Brain microvascular endothelial cell (primary cell): ENCODE measurements at regions not wholly inside any gene's neighbourhood (a gene's known extent, or its start where the extent isn't known, plus 50 kb on each side); places are given as distances from the start of the nearest gene placed in this dataset.

Experiments used
- DNase-seq: peaks from one replicate; pipeline ENCODE4 v3.0.0-alpha.2; 2020
- H3K27ac ChIP-seq: fragments of 250-450 bp; sonication (Bioruptor Pico); 2 replicates; pipeline ENCODE4 v1.5.1; 2020; ENCODE audit warnings: mild to moderate bottlenecking, moderate library complexity
- H3K27me3 ChIP-seq: fragments of 250-450 bp; sonication (Bioruptor Pico); replicated peaks from 2 replicates; pipeline ENCODE4 v1.5.1; 2020; ENCODE audit warnings: mild to moderate bottlenecking
- H3K36me3 ChIP-seq: fragments of 250-450 bp; sonication (Bioruptor Pico); replicated peaks from 2 replicates; pipeline ENCODE4 v1.5.1; 2020; ENCODE audit warnings: mild to moderate bottlenecking
- H3K4me3 ChIP-seq: 2 replicates; pipeline ENCODE4 v1.5.1; 2011; ENCODE audit warnings: low read depth, mild to moderate bottlenecking, control low read depth, low read length, moderate library complexity
- in situ Hi-C: cut with HindIII; loops from 2 replicates; pipeline ENCODE4 v1.10.0; 2017; ENCODE audit warnings: low sequenced_read_pairs, low pct_ligation_motif_present
- TF ChIP-seq, protein P1 (sequence below): IDR thresholded peaks from 2 replicates; pipeline ENCODE4 v1.5.1; 2011; ENCODE audit warnings: low read depth, mild to moderate bottlenecking, moderate library complexity, low read length, control low read depth, inconsistent platforms; ENCODE audit errors: missing control alignments

DNA sequence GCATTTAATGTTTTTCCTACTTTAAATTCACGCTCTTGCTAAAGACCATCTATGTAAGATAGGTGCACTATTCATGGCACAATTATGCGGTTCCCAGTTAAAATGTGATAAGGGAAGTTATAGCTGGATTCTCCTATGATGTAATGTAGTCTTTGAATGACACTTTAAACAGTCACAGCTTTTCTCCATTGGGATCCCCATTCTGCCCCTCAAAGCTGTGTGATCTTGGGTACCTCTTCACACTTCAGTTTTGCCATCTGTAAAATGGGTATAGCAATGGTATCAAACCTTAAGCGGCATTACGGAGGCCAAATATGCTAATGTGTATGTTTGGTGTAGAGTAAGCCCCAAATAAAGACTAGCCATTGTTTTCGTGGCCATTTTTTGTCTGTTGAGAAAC is 64.7 kb upstream of the ZNF217 start:
- no peaks in the 10 kb centered on the region for H3K36me3 ChIP-seq
- in situ Hi-C loops, result no loop called here
- no peak overlapping the region for H3K4me3 ChIP-seq
- H3K27me3 ChIP-seq, result no peaks in the 10 kb centered on the region
- TF ChIP-seq, protein P1, sequence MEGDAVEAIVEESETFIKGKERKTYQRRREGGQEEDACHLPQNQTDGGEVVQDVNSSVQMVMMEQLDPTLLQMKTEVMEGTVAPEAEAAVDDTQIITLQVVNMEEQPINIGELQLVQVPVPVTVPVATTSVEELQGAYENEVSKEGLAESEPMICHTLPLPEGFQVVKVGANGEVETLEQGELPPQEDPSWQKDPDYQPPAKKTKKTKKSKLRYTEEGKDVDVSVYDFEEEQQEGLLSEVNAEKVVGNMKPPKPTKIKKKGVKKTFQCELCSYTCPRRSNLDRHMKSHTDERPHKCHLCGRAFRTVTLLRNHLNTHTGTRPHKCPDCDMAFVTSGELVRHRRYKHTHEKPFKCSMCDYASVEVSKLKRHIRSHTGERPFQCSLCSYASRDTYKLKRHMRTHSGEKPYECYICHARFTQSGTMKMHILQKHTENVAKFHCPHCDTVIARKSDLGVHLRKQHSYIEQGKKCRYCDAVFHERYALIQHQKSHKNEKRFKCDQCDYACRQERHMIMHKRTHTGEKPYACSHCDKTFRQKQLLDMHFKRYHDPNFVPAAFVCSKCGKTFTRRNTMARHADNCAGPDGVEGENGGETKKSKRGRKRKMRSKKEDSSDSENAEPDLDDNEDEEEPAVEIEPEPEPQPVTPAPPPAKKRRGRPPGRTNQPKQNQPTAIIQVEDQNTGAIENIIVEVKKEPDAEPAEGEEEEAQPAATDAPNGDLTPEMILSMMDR, result no peak
- DNase-seq, result no peak
- H3K27ac ChIP-seq, result no peak overlapping the region

DNA sequence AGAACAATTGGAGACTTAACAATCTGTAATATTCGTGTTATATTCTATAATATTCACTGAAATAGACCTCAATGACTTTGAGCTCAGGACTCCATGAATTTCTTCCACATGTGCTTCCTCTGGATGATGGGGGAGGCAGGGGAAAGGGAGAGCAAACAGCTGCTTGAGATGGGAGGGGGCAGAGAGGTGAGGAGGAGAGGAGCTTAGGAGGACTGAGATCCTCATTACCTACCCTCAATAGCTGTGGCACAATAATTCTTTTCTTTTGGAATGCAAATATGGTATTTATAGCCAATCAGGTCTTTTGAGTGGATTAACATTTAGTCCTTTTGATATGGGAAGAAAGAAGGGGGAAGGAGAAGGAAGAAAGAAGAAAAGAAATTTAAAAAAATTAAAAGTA is 64.1 kb upstream of the ZNF217 start:
- no peaks in the 10 kb centered on the region for H3K36me3 ChIP-seq
- no peak for DNase-seq
- TF ChIP-seq, protein P1, result no peak
- H3K4me3 ChIP-seq, result no peak overlapping the region
- H3K27ac ChIP-seq, result no peak overlapping the region
- in situ Hi-C loops, result no loop called here
- H3K27me3 ChIP-seq, result no peaks in the 10 kb centered on the region

DNA sequence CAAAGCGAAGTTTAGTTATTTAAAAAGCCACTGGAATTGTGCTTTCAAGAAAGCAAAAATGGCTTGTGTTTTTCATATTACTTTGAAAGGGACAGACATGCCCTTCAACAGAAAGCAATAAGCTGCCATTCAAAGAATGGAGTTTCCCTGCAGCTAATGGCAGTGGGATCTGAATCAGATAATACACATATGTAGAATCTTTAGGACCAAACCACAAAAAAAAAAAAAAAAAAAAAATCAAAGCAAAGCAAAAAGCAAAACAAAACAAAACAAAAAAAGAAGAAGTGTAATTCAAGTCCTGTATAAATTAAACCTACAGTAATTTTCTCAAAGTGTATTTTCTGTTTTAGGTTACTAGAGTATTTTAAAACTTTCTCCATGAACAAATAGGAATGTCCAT is 63.6 kb upstream of the ZNF217 start:
- in situ Hi-C loops, result no loop called here
- H3K27me3 ChIP-seq, result no peaks in the 10 kb centered on the region
- H3K4me3 ChIP-seq, result no peak overlapping the region
- DNase-seq, result no peak
- TF ChIP-seq, protein P1, result no peak
- H3K36me3 ChIP-seq, result no peaks in the 10 kb centered on the region
- peak overlapping the region; percentile 59 for H3K27ac ChIP-seq

DNA sequence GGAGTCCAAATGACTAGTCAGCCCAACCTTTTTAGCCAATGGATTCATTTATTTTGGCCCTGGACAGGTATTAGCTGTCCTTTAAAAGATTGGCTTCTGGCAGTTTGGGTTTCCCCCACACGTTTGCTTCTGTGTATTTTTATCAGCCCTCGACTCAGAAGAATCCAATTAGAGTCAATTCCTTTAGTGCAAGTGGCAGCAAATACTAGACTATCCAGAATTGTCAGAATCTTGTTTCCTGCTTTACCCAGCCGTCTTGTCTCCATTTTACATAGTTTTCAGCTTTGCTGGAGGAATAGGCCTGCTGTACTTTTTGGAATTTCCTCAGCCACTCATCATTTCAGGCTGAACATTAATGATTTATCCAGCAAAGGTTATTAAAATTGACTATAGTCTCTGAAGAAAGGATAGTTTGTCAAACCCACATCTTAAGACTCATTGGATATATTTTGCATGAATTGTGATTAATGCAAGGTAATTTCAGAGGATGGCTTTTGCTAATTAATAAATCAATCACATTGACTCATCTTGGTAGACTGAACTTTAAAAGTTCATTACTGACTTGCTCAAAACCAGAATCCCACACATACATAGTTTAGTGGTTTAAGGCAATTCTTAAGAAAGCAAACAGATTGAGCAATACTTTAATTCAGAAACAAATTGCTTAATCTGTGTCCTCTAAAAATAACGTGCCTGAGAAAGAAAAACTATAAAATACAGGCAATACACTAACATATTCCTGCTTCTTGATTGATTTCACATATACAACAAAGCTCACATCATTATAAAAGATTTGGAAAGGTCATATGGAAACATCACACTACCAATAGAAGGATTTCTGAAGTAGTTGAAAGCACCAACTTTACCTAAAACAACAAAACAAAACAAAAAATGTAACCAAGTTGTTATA is 62.9 kb upstream of the ZNF217 start:
- in situ Hi-C loops, result no loop called here
- Histone ChIP-seq H3K36me3 (no peaks in the 10 kb centered on the region), H3K27me3 (no peaks in the 10 kb centered on the region), H3K27ac (peak overlapping the region; percentile 59), H3K4me3 (no peak overlapping the region)
- DNase-seq, result no peak
- TF ChIP-seq, protein P1, result no peak

DNA sequence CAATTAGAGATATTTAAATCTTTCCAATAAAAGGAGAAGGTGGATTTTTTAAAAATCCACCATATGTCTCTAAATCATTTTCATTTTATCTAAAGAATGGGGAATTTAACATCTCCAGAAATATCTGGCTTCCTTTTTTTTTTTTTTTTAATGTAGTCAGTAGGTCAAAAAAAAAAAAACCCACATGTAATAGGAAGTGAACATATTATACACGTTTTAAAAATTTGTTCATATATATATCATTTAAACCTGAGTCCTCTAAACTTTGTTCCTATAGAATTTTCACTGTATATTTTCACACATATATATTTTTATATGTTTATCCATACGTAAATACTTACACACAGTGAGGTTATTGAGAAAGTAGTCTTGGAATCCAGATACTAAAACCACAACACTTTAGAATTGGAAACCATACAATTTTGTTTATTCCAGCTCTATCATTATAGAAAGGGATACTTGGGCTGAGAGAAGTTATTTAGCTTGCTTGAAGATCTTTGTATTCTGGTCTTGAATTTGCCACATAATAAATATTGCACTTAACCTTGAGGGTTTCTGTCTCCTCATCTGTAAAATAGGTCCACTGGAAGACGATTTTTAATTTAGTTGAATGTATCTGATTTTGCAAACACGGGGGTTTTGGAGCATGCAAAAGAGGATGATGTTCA is 62.1 kb upstream of the ZNF217 start:
- no peaks in the 10 kb centered on the region for H3K27me3 ChIP-seq
- no peak for DNase-seq
- H3K4me3 ChIP-seq, result no peak overlapping the region
- H3K36me3 ChIP-seq, result no peaks in the 10 kb centered on the region
- peak overlapping the region; percentile 59 for H3K27ac ChIP-seq
- in situ Hi-C loops, result no loop called here
- TF ChIP-seq, protein P1, result no peak
